ENCODE measurements at regions not wholly inside any gene's neighbourhood (a gene's known extent, or its start where the extent isn't known, plus 50 kb on each side); places are given as distances from the start of the nearest gene placed in this dataset.
"Not testable (repeated sequence)": the region's sequence is repeated elsewhere in the genome, so short reads cannot be mapped to it uniquely, and the experiment has no call there.

- no peak for DNase-seq (ENCODE audit: low spot score)
Observed at GRCh38 chr6:76532647-76533046, 460.2 kb upstream of the IMPG1 start.

GRCh38 chr6:76518443-76518842 lies 446.0 kb upstream of the IMPG1 start:
- no peak for DNase-seq (ENCODE audit: low spot score)

GRCh38 chr6:76516924-76517323 lies 444.5 kb upstream of the IMPG1 start:
- DNase-seq (ENCODE audit: low spot score), result no peak

- no peak for DNase-seq (ENCODE audit: low spot score)
Observed at GRCh38 chr6:76510489-76510888, 438.0 kb upstream of the IMPG1 start.

- no peak for DNase-seq (ENCODE audit: low spot score)
Observed at GRCh38 chr6:76509397-76509796, 436.9 kb upstream of the IMPG1 start.

- DNase-seq (ENCODE audit: low spot score), result no peak
Observed at GRCh38 chr6:76506808-76507207, 434.3 kb upstream of the IMPG1 start.

- no peak for DNase-seq (ENCODE audit: low spot score)
Observed at GRCh38 chr6:76495909-76496308, 423.4 kb upstream of the IMPG1 start.

- not testable (repeated sequence) for DNase-seq (ENCODE audit: low spot score)
Observed at GRCh38 chr6:76491376-76491775, 418.9 kb upstream of the IMPG1 start.

- DNase-seq (ENCODE audit: low spot score), result no peak
Observed at GRCh38 chr6:76490456-76490855, 418.0 kb upstream of the IMPG1 start.

GRCh38 chr6:76481101-76481500 lies 408.6 kb upstream of the IMPG1 start:
- DNase-seq (ENCODE audit: low spot score), result no peak

GRCh38 chr6:76472858-76473257 lies 400.4 kb upstream of the IMPG1 start:
- no peak for DNase-seq (ENCODE audit: low spot score)

- no peak for DNase-seq (ENCODE audit: low spot score)
Observed at GRCh38 chr6:76466286-76466685, 393.8 kb upstream of the IMPG1 start.

- DNase-seq (ENCODE audit: low spot score), result no peak
Observed at GRCh38 chr6:76465410-76465809, 392.9 kb upstream of the IMPG1 start.

- DNase-seq (ENCODE audit: low spot score), result no peak
Observed at GRCh38 chr6:76453270-76453669, 380.8 kb upstream of the IMPG1 start.

GRCh38 chr6:76451926-76452709 lies 379.7 kb upstream of the IMPG1 start:
- no peak for DNase-seq (ENCODE audit: low spot score)

GRCh38 chr6:76448109-76448508 lies 375.6 kb upstream of the IMPG1 start:
- no peak for DNase-seq (ENCODE audit: low spot score)

GRCh38 chr6:76441875-76442274 lies 369.4 kb upstream of the IMPG1 start:
- no peak for DNase-seq (ENCODE audit: low spot score)

GRCh38 chr6:76439811-76440210 lies 367.3 kb upstream of the IMPG1 start:
- DNase-seq (ENCODE audit: low spot score), result no peak

- no peak for DNase-seq (ENCODE audit: low spot score)
Observed at GRCh38 chr6:76438768-76439167, 366.3 kb upstream of the IMPG1 start.

GRCh38 chr6:76435174-76435573 lies 362.7 kb upstream of the IMPG1 start:
- DNase-seq (ENCODE audit: low spot score), result no peak

GRCh38 chr6:76422511-76423213 lies 350.2 kb upstream of the IMPG1 start:
- DNase-seq (ENCODE audit: low spot score), result no peak

GRCh38 chr6:76420094-76420493 lies 347.6 kb upstream of the IMPG1 start:
- no peak for DNase-seq (ENCODE audit: low spot score)

GRCh38 chr6:76418560-76419223 lies 346.2 kb upstream of the IMPG1 start:
- DNase-seq (ENCODE audit: low spot score), result no peak
